Activated T-cell treated with anti-CD3 and anti-CD28 coated beads for 24 hours (primary cell): ENCODE measurements at regions not wholly inside any gene's neighbourhood (a gene's known extent, or its start where the extent isn't known, plus 50 kb on each side); places are given as distances from the start of the nearest gene placed in this dataset.

Experiments
- DNase-seq: peaks from one replicate; pipeline ENCODE4 v3.0.0-alpha.2; 2020; ENCODE audit warnings: low read depth

DNA sequence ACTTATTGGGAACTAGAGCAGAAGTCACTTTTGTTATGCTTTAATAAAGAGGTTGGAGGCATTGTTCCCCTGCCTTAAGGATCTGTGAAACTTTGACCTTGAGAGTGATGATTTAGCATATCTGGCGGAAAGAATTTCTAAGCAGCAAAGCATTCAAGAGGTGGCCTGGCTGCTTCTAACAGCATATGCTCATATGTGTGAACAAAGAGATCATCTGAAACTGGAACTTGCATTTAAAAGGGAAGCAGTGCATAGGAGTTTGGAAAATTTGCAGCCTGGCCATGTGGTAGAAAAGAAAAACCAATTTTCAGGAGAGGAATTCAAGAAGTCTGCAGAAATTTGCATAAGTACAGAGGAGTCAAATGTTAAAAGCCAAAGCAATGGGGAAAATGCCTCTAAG is 56.4 kb upstream of the GOLIM4 start:
- no peak for DNase-seq
